ENCODE measurements at regions not wholly inside any gene's neighbourhood (a gene's known extent, or its start where the extent isn't known, plus 50 kb on each side); places are given as distances from the start of the nearest gene placed in this dataset.

- no peak for DNase-seq (ENCODE audit: low read depth)
Measured at GRCh38 chr12:107976331-107976730, 152.8 kb upstream of the WSCD2 start.

GRCh38 chr12:107978201-107978600, 150.9 kb upstream of the WSCD2 start:
- DNase-seq (ENCODE audit: low read depth) = no peak

GRCh38 chr12:107978641-107979040, 150.4 kb upstream of the WSCD2 start:
- no peak for DNase-seq (ENCODE audit: low read depth)

- peak; percentile 70 for DNase-seq (ENCODE audit: low read depth)
Measured at GRCh38 chr12:107983756-107984472, 145.2 kb upstream of the WSCD2 start.

GRCh38 chr12:107984973-107985372, 144.1 kb upstream of the WSCD2 start:
- DNase-seq (ENCODE audit: low read depth) = no peak

- no peak for DNase-seq (ENCODE audit: low read depth)
Measured at GRCh38 chr12:107986183-107986582, 142.9 kb upstream of the WSCD2 start.

GRCh38 chr12:107990325-107990724, 138.8 kb upstream of the WSCD2 start:
- peak; percentile 55 for DNase-seq (ENCODE audit: low read depth)

GRCh38 chr12:107992029-107992428, 137.1 kb upstream of the WSCD2 start:
- no peak for DNase-seq (ENCODE audit: low read depth)

- DNase-seq (ENCODE audit: low read depth) = peak; percentile 65
Measured at GRCh38 chr12:107992870-107993451, 136.1 kb upstream of the WSCD2 start.

GRCh38 chr12:107998863-107999262, 130.2 kb upstream of the WSCD2 start:
- DNase-seq (ENCODE audit: low read depth) = no peak

GRCh38 chr12:108000111-108000510, 129.0 kb upstream of the WSCD2 start:
- DNase-seq (ENCODE audit: low read depth) = no peak

- DNase-seq (ENCODE audit: low read depth) = no peak
Measured at GRCh38 chr12:108004319-108004718, 124.8 kb upstream of the WSCD2 start.

- DNase-seq (ENCODE audit: low read depth) = no peak
Measured at GRCh38 chr12:108008163-108008905, 120.8 kb upstream of the WSCD2 start.

GRCh38 chr12:108009442-108010070, 119.5 kb upstream of the WSCD2 start:
- DNase-seq (ENCODE audit: low read depth) = no peak

GRCh38 chr12:108016022-108016564, 113.0 kb upstream of the WSCD2 start:
- no peak for DNase-seq (ENCODE audit: low read depth)

GRCh38 chr12:108017472-108018057, 111.5 kb upstream of the WSCD2 start:
- DNase-seq (ENCODE audit: low read depth) = no peak

- DNase-seq (ENCODE audit: low read depth) = no peak
Measured at GRCh38 chr12:108019862-108020261, 109.2 kb upstream of the WSCD2 start.

- no peak for DNase-seq (ENCODE audit: low read depth)
Measured at GRCh38 chr12:108021141-108021540, 107.9 kb upstream of the WSCD2 start.

- DNase-seq (ENCODE audit: low read depth) = no peak
Measured at GRCh38 chr12:108021949-108022522, 107.1 kb upstream of the WSCD2 start.

- no peak for DNase-seq (ENCODE audit: low read depth)
Measured at GRCh38 chr12:108029051-108029835, 99.8 kb upstream of the WSCD2 start.

- DNase-seq (ENCODE audit: low read depth) = no peak
Measured at GRCh38 chr12:108033090-108033489, 96.0 kb upstream of the WSCD2 start.
